Keratinocyte (primary cell): ENCODE measurements at regions not wholly inside any gene's neighbourhood (a gene's known extent, or its start where the extent isn't known, plus 50 kb on each side); places are given as distances from the start of the nearest gene placed in this dataset.

Experiments used
- CTCF ChIP-seq, 3 experiments: IDR thresholded peaks in 1 of 3; conservative IDR thresholded peaks in 1 of 3; optimal IDR thresholded peaks in 1 of 3; 2 replicates in 2 of 3; 3 replicates in 1 of 3; pipeline versions ENCODE3 to v1.5.1; 2011; ENCODE audit warnings: low read length in 3 of 3, mild to moderate bottlenecking in 3 of 3, moderate library complexity in 2 of 3, control low read depth in 1 of 3, inconsistent platforms in 1 of 3; ENCODE audit not compliant: insufficient read depth in 2 of 3; ENCODE audit errors: extremely low read depth in 1 of 3
- EZH2 ChIP-seq: IDR thresholded peaks from one replicate; pipeline ENCODE4 v1.6.1; 2012; ENCODE audit warnings: inconsistent platforms, mild to moderate bottlenecking, low read length, moderate library complexity

- TF ChIP-seq CTCF (optimal IDR thresholded peaks at IDR 0.05 in 1 of 3, IDR thresholded peaks at IDR 0.05 in 1 of 3, conservative IDR thresholded peaks at IDR 0.05 in 1 of 3; ENCODE audit: extremely low read depth in 1 of 3, insufficient read depth in 2 of 3, low read length in 3 of 3) (no peak), EZH2 (no peak)
These were observed 1076.9 kb upstream of the TENM4 start for GRCh38 chr11:80517701-80518100.
